Motor neuron (in vitro differentiated cells): ENCODE measurements at regions not wholly inside any gene's neighbourhood (a gene's known extent, or its start where the extent isn't known, plus 50 kb on each side); places are given as distances from the start of the nearest gene placed in this dataset.

Source experiments
- ATAC-seq, 8 experiments: fragments of 200-7000 bp; cut with Tn5 transposase; replicated peaks in 6 of 8; 2 replicates each; pipeline ENCODE4 v1.8.0; 2021; ENCODE audit warnings: mild to moderate bottlenecking in 8 of 8, moderate library complexity in 8 of 8
- H3K27ac ChIP-seq, 2 donors: fragments of 250-450 bp; sonication (Bioruptor Pico); 2 replicates each; pipeline ENCODE4 v1.9.0; 2021; ENCODE audit warnings: antibody characterized with exemption in 2 of 2, mild to moderate bottlenecking in 2 of 2, moderate library complexity in 1 of 2
- H3K4me1 ChIP-seq, 2 donors: fragments of 250-450 bp; sonication (Bioruptor Pico); replicated peaks in 1 of 2; 2 replicates each; pipeline ENCODE4 v1.6.1; 2021; ENCODE audit warnings: antibody characterized with exemption in 2 of 2, mild to moderate bottlenecking in 2 of 2, moderate library complexity in 1 of 2
- H3K4me3 ChIP-seq, 5 donors: fragments of 250-450 bp; sonication (Bioruptor Pico); 2 replicates each; pipeline ENCODE4 v1.9.0; 2021; ENCODE audit warnings: antibody characterized with exemption in 5 of 5, mild to moderate bottlenecking in 5 of 5, moderate library complexity in 4 of 5
- WGBS, 10 experiments: fragments of 450-650 bp; shearing (Covaris generic); methylation state at CpG; one replicate each; pipeline ENCODE4 v1.0.0; 2022; 5-methylcytosine and 5-hydroxymethylcytosine counted together
- in situ Hi-C, 9 experiments: fragments of 400-800 bp; cut with MboI; loops; one replicate each; pipeline ENCODE4 v1.15.0; 2021; ENCODE audit warnings: low sequenced_read_pairs in 9 of 9, low pct_unique_long_range_greater_than_20kb in 2 of 9; ENCODE audit not compliant: unreplicated experiment in 9 of 9

DNA sequence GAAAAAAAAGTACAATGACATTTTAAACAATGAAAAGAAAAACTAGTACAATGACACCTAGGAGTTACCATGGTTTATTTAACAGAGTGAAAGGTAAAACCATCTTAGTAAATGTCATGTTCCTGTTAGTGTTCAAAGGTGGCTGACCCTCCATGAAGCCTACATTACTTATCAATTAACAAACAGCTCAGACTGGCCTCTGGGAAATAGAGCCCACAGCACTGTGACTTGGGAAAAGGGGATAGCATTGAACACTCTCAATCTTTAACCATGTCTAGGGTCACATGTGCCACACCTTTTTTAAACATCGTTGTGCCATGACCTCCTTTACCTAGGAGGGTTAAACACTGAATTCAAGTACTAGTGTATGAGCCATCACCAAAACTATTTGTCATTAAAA lies 106.3 kb upstream of the SOX5 start:
- no peak overlapping the region for H3K27ac ChIP-seq
- no peak for ATAC-seq
- WGBS, 10 experiments = 0 to 100% (median 85%) methylated on average over 1 of the region's 1 CpG; no CpG with 5 or more reads in 4 of the 10 experiments
- in situ Hi-C loops = no loop called here
- H3K4me3 ChIP-seq = no peak overlapping the region
- peaks cover 0 to 4% of the 10 kb centered on the region in 2 donors for H3K4me1 ChIP-seq

- Histone ChIP-seq H3K4me1 (peaks cover 0 to 4% of the 10 kb centered on the region in 2 donors), H3K27ac (no peak overlapping the region), H3K4me3 (no peak overlapping the region)
- in situ Hi-C loops = no loop called here
- ATAC-seq = no peak
- WGBS, 10 experiments = 35 to 100% (median 97%) methylated on average over 1 to 3 of the region's 3 CpGs; no CpG with 5 or more reads in 1 of the 10 experiments
Observed at GRCh38 chr12:24054416-24054815, 104.9 kb upstream of the SOX5 start.

GRCh38 chr12:24049728-24050127 lies 100.3 kb upstream of the SOX5 start:
- in situ Hi-C loops = no loop called here
- no peak for ATAC-seq
- Histone ChIP-seq H3K4me3 (no peak overlapping the region), H3K4me1 (no peaks in the 10 kb centered on the region), H3K27ac (no peak overlapping the region)
- WGBS, 10 experiments = 3 to 100% (median 90%) methylated on average over 1 to 3 of the region's 3 CpGs

GRCh38 chr12:24049101-24049500 lies 99.6 kb upstream of the SOX5 start:
- WGBS, 10 experiments = 14 to 100% (median 95%) methylated on average over 1 to 3 of the region's 3 CpGs; no CpG with 5 or more reads in 2 of the 10 experiments
- H3K4me1 ChIP-seq = no peaks in the 10 kb centered on the region
- in situ Hi-C loops = no loop called here
- no peak for ATAC-seq
- H3K27ac ChIP-seq = no peak overlapping the region
- no peak overlapping the region for H3K4me3 ChIP-seq

- no peak overlapping the region for H3K27ac ChIP-seq
- H3K4me1 ChIP-seq = no peaks in the 10 kb centered on the region
- ATAC-seq = no peak
- in situ Hi-C loops = no loop called here
- WGBS, 10 experiments = 84 to 100% (median 92%) methylated on average over 2 to 4 of the region's 4 CpGs
- no peak overlapping the region for H3K4me3 ChIP-seq
Observed at GRCh38 chr12:24048446-24048845, 99.0 kb upstream of the SOX5 start.

GRCh38 chr12:24047326-24047725 lies 97.9 kb upstream of the SOX5 start:
- in situ Hi-C loops = no loop called here

GRCh38 chr12:24045816-24046257 lies 96.4 kb upstream of the SOX5 start:
- in situ Hi-C loops = no loop called here
- Histone ChIP-seq H3K4me3 (no peak overlapping the region), H3K4me1 (no peaks in the 10 kb centered on the region), H3K27ac (no peak overlapping the region)
- WGBS, 10 experiments = 0 to 69% (median 10%) methylated on average over 1 to 5 of the region's 5 CpGs; no CpG with 5 or more reads in 5 of the 10 experiments
- peak in 3 of 8 experiments; percentile 40 to 65 (median 56) for ATAC-seq

More at GRCh38 chr12:24047326-24047725, 97.9 kb upstream of the SOX5 start:
- no peaks in the 10 kb centered on the region for H3K4me1 ChIP-seq
- no peak for ATAC-seq
- no peak overlapping the region for H3K4me3 ChIP-seq
- no peak overlapping the region for H3K27ac ChIP-seq
- 31 to 100% (median 82%) methylated on average over 1 to 4 of the region's 4 CpGs; no CpG with 5 or more reads in 1 of the 10 experiments for WGBS, 10 experiments

- ATAC-seq = no peak
- 69 to 96% (median 90%) methylated on average over 2 to 5 of the region's 5 CpGs; no CpG with 5 or more reads in 4 of the 10 experiments for WGBS, 10 experiments
- H3K27ac ChIP-seq = no peak overlapping the region
- no peak overlapping the region for H3K4me3 ChIP-seq
- in situ Hi-C loops = no loop called here
- H3K4me1 ChIP-seq = no peaks in the 10 kb centered on the region
Observed at GRCh38 chr12:24044941-24045703, 95.7 kb upstream of the SOX5 start.

DNA sequence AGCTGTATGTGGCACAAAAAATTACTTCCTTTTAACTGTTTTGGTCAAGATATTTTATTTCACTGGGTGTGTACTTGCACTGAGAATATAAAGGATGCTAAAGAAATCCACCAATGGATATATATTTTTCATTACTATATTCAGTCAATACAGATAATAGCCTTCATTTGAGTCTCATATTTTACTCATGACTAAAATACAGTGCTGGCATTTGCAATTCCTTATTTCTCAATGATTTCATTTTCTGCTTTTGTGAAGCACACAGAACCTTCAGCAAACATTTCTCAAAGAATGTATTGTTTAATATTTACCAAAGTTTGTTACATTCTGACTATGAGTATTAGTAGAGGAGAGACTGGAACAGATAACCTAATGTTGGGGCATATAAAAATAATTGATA lies 93.2 kb upstream of the SOX5 start:
- ATAC-seq = no peak
- Histone ChIP-seq H3K27ac (no peak overlapping the region), H3K4me1 (peaks cover 0 to under 1% of the 10 kb centered on the region in 2 donors), H3K4me3 (no peak overlapping the region)
- in situ Hi-C loops = no loop called here

GRCh38 chr12:24039113-24039525 lies 89.6 kb upstream of the SOX5 start:
- peak in 3 of 8 experiments; percentile 11 to 49 (median 41) for ATAC-seq
- WGBS, 10 experiments = 0 to 100% (median 54%) methylated on average over 1 of the region's 1 CpG; no CpG with 5 or more reads in 4 of the 10 experiments
- in situ Hi-C loops = no loop called here
- Histone ChIP-seq H3K4me3 (no peak overlapping the region), H3K4me1 (peaks cover 0 to 22% of the 10 kb centered on the region in 2 donors), H3K27ac (no peak overlapping the region)

- peaks cover 0 to 22% of the 10 kb centered on the region in 2 donors for H3K4me1 ChIP-seq
- no peak overlapping the region for H3K4me3 ChIP-seq
- in situ Hi-C loops = no loop called here
- H3K27ac ChIP-seq = no peak overlapping the region
- ATAC-seq = no peak
- 38 to 100% (median 87%) methylated on average over 1 to 6 of the region's 6 CpGs; no CpG with 5 or more reads in 2 of the 10 experiments for WGBS, 10 experiments
Observed at GRCh38 chr12:24038211-24038997, 88.9 kb upstream of the SOX5 start.

DNA sequence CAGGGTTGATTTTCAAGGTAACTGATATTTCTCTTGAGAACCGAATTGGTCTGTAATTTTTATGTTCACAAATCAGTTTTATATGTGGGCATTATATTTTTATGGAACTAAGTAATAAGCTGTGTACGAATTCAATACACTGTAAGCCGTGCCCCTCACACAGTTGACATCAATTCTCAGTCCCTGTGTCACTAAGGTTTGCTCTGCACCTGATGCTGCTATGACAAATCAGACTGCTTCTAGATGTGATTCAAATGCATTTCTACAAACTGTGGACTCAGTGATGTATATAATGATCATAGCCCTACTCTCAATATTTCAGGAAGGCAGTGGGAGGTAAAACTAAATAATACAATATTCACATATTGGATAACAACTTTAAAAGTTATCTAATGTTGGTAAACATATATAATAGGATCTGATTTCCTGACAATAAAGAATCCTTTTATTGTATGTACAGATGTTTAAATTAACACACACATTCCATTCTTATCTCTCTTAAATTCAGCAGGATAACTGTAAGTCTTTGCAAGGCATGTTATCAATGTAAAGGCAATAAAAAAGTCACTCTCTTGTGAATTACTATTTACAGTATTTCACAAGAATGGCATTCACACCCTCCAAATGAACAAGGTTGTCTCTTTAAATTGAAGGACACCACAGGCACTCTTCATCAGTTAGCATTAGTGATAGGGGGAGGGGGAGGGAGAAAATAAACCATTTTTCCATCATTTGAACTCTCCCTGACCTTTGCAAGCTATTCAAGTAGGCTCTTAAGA lies 87.2 kb upstream of the SOX5 start:
- in situ Hi-C loops = no loop called here
- no peak overlapping the region for H3K4me3 ChIP-seq
- WGBS, 10 experiments = 34 to 100% (median 83%) methylated on average over 1 to 3 of the region's 3 CpGs; no CpG with 5 or more reads in 5 of the 10 experiments
- peak in 1 of 8 experiments; percentile 71 for ATAC-seq
- no peak overlapping the region for H3K27ac ChIP-seq
- H3K4me1 ChIP-seq = peaks cover 0 to 22% of the 10 kb centered on the region in 2 donors

DNA sequence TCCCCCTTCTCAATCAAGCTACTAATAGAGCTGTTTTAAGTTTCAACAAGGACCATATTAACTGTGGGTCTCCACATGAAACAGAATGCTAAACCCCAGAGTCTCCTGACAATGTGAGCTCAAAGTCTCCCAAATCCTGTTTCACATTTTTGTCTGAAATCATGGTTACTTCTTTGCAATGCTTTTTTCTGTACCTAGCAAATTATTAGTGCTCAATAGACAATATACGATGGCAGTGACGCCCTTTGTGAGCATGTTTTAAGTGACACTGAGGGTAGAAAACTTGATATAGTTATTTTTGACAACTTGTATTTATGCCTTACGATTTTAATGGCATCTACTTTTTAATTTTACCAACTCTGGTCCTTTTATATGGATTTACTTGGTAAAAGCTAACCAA lies 85.4 kb upstream of the SOX5 start:
- WGBS, 10 experiments = 25 to 97% (median 83%) methylated on average over 2 to 3 of the region's 3 CpGs
- in situ Hi-C loops = no loop called here
- Histone ChIP-seq H3K27ac (no peak overlapping the region), H3K4me1 (peaks cover 0 to 22% of the 10 kb centered on the region in 2 donors), H3K4me3 (no peak overlapping the region)
- ATAC-seq = no peak
